HL-60/S4 treated with phorbol 12-myristate 13-acetate at 8.2 ng/mL for 4 days and 3 days (cell line): ENCODE measurements at regions not wholly inside any gene's neighbourhood (a gene's known extent, or its start where the extent isn't known, plus 50 kb on each side); places are given as distances from the start of the nearest gene placed in this dataset.

Source experiments
- in situ Hi-C: fragments of 300-500 bp; cut with MboI; formaldehyde crosslinking; loops from 2 replicates; pipeline ENCODE4 v1.15.0; 2022; ENCODE audit warnings: low sequenced_read_pairs

- in situ Hi-C loops: no loop called here
These were observed 241.0 kb downstream of the DLL1 start for GRCh38 chr6:170049641-170050561.

- in situ Hi-C loops: no loop called here
These were observed 242.1 kb downstream of the DLL1 start for GRCh38 chr6:170048615-170049256.

- in situ Hi-C loops: no loop called here
These were observed 243.1 kb downstream of the DLL1 start for GRCh38 chr6:170047823-170048222.

GRCh38 chr6:170046791-170047626 lies 243.9 kb downstream of the DLL1 start:
- in situ Hi-C loops: no loop called here

- in situ Hi-C loops: no loop called here
These were observed 244.8 kb downstream of the DLL1 start for GRCh38 chr6:170045981-170046667.

- in situ Hi-C loops: no loop called here
These were observed 245.3 kb downstream of the DLL1 start for GRCh38 chr6:170045563-170045960.

- in situ Hi-C loops: no loop called here
These were observed 245.9 kb downstream of the DLL1 start for GRCh38 chr6:170044836-170045562.

GRCh38 chr6:170043881-170044790 lies 246.7 kb downstream of the DLL1 start:
- in situ Hi-C loops: no loop called here

- in situ Hi-C loops: no loop called here
These were observed 247.6 kb downstream of the DLL1 start for GRCh38 chr6:170043150-170043819.

GRCh38 chr6:170042596-170043118 lies 248.2 kb downstream of the DLL1 start:
- in situ Hi-C loops: no loop called here

GRCh38 chr6:170042123-170042522 lies 248.8 kb downstream of the DLL1 start:
- in situ Hi-C loops: no loop called here

- in situ Hi-C loops: no loop called here
These were observed 249.4 kb downstream of the DLL1 start for GRCh38 chr6:170041526-170041925.

GRCh38 chr6:170040906-170041305 lies 250.0 kb downstream of the DLL1 start:
- in situ Hi-C loops: no loop called here

GRCh38 chr6:170040115-170040500 lies 250.8 kb downstream of the DLL1 start:
- in situ Hi-C loops: no loop called here

- in situ Hi-C loops: no loop called here
These were observed 251.4 kb downstream of the DLL1 start for GRCh38 chr6:170039156-170040114.

- in situ Hi-C loops: no loop called here
These were observed 252.2 kb downstream of the DLL1 start for GRCh38 chr6:170038708-170039107.

GRCh38 chr6:170038251-170038650 lies 252.6 kb downstream of the DLL1 start:
- in situ Hi-C loops: no loop called here
